ENCODE measurements at regions not wholly inside any gene's neighbourhood (a gene's known extent, or its start where the extent isn't known, plus 50 kb on each side); places are given as distances from the start of the nearest gene placed in this dataset.

- ATAC-seq (no peak), DNase-seq (ENCODE audit: low read depth, low spot score) (no peak), FAIRE-seq (no peak)
- ChIA-PET CTCF (no interaction called here), RAD21 (ENCODE audit: unreplicated experiment) (interaction anchor here (0.9 kb wide), 1 partner anchor 19 kb away, joined by 4 read pairs; no protein-coding TSS in a partner anchor), POLR2A (no interaction called here), SMC1A (ENCODE audit: uncharacterized antibody, unreplicated experiment) (interaction anchor here (1.6 kb wide), 1 partner anchor 19 kb away, joined by 5 read pairs; no protein-coding TSS in a partner anchor)
- H3K27ac ChIP-seq (ENCODE audit: control insufficient read depth, insufficient read depth): no peak overlapping the region
- H2AFZ ChIP-seq (ENCODE audit: control insufficient read depth, low read depth, low read length): no peak overlapping the region
- no peaks in the 10 kb centered on the region; the same call in 2 of the 3 replicates for H3K9me3 ChIP-seq (replicated peaks; ENCODE audit: control insufficient read depth, insufficient read depth, low read length)
- H3K79me2 ChIP-seq (ENCODE audit: control insufficient read depth, insufficient read depth, low read length): no peaks in the 10 kb centered on the region
- in situ Hi-C loops (cut with MboI) (no loop called here), intact Hi-C loops (cut with micrococcal nuclease; ENCODE audit: unreplicated experiment) (no loop called here)
- H3K4me3 ChIP-seq: no peak overlapping the region
- BruUV-seq (replicated peaks): no TSS peak
- 37% methylated on average over 3 of the region's 3 CpGs for WGBS (ENCODE audit: insufficient coverage, insufficient replicate concordance, low lambda C conversion rate, missing lambda C conversion rate)
- H3K36me3 ChIP-seq (ENCODE audit: control insufficient read depth in 2 of 2, insufficient read depth in 2 of 2, low read length in 1 of 2): no peaks in the 10 kb centered on the region
- H3K4me2 ChIP-seq (ENCODE audit: control insufficient read depth, insufficient read depth): no peak overlapping the region
- TF ChIP-seq, protein P1, sequence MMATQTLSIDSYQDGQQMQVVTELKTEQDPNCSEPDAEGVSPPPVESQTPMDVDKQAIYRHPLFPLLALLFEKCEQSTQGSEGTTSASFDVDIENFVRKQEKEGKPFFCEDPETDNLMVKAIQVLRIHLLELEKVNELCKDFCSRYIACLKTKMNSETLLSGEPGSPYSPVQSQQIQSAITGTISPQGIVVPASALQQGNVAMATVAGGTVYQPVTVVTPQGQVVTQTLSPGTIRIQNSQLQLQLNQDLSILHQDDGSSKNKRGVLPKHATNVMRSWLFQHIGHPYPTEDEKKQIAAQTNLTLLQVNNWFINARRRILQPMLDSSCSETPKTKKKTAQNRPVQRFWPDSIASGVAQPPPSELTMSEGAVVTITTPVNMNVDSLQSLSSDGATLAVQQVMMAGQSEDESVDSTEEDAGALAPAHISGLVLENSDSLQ (IDR thresholded peaks at IDR 0.05): no peak
- peaks cover 3% of the 10 kb centered on the region; the same call in 1 of the 2 replicates for H3K4me1 ChIP-seq (ENCODE audit: control insufficient read depth, insufficient read depth, low read length)
- no peaks in the 10 kb centered on the region for H3K27me3 ChIP-seq (replicated peaks in 1 of 2; ENCODE audit: control insufficient read depth in 2 of 2, insufficient read depth in 2 of 2, low read length in 1 of 2)
- no peak overlapping the region for H3K9ac ChIP-seq (ENCODE audit: control insufficient read depth, insufficient read depth, low read length)
- H4K20me1 ChIP-seq (ENCODE audit: control insufficient read depth, insufficient read depth): no peaks in the 10 kb centered on the region
These were observed 1139.1 kb upstream of the TMEM132C start for GRCh38 chr12:127127897-127128296.

- no peaks in the 10 kb centered on the region; the same call in 2 of the 3 replicates for H3K9me3 ChIP-seq (replicated peaks; ENCODE audit: control insufficient read depth, insufficient read depth, low read length)
- no peak for TF ChIP-seq MAX (IDR thresholded peaks at IDR 0.05; ENCODE audit: low read depth, low read length)
- TF ChIP-seq SUPT20H (IDR thresholded peaks at IDR 0.05; ENCODE audit: borderline replicate concordance, control insufficient read depth, low read depth, low read length): no peak
- TF ChIP-seq IKZF2 (IDR thresholded peaks at IDR 0.05): no peak
- TF ChIP-seq CBFB (IDR thresholded peaks at IDR 0.05; ENCODE audit: low read depth): no peak
- TF ChIP-seq EZH2 (IDR thresholded peaks at IDR 0.05; ENCODE audit: borderline replicate concordance, control insufficient read depth, low read depth, low read length): no peak
- TF ChIP-seq, protein P2, sequence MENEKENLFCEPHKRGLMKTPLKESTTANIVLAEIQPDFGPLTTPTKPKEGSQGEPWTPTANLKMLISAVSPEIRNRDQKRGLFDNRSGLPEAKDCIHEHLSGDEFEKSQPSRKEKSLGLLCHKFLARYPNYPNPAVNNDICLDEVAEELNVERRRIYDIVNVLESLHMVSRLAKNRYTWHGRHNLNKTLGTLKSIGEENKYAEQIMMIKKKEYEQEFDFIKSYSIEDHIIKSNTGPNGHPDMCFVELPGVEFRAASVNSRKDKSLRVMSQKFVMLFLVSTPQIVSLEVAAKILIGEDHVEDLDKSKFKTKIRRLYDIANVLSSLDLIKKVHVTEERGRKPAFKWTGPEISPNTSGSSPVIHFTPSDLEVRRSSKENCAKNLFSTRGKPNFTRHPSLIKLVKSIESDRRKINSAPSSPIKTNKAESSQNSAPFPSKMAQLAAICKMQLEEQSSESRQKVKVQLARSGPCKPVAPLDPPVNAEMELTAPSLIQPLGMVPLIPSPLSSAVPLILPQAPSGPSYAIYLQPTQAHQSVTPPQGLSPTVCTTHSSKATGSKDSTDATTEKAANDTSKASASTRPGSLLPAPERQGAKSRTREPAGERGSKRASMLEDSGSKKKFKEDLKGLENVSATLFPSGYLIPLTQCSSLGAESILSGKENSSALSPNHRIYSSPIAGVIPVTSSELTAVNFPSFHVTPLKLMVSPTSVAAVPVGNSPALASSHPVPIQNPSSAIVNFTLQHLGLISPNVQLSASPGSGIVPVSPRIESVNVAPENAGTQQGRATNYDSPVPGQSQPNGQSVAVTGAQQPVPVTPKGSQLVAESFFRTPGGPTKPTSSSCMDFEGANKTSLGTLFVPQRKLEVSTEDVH (IDR thresholded peaks at IDR 0.05; ENCODE audit: low read depth, partially characterized antibody): no peak
- TF ChIP-seq ZNF622 (IDR thresholded peaks at IDR 0.05): no peak
- no peak overlapping the region for H3K9ac ChIP-seq (ENCODE audit: control insufficient read depth, insufficient read depth, low read length)
- no TSS peak for BruUV-seq (replicated peaks)
- H3K36me3 ChIP-seq (ENCODE audit: control insufficient read depth in 2 of 2, insufficient read depth in 2 of 2, low read length in 1 of 2): no peaks in the 10 kb centered on the region
- no peak for DNase-seq (ENCODE audit: low read depth, low spot score)
- ChIA-PET SMC1A (ENCODE audit: uncharacterized antibody, unreplicated experiment) (no interaction called here), RAD21 (ENCODE audit: unreplicated experiment) (no interaction called here), CTCF (no interaction called here), POLR2A (no interaction called here)
- in situ Hi-C loops (cut with MboI): no loop called here
- peaks cover 2% of the 10 kb centered on the region; the same call in 1 of the 2 replicates for H3K4me1 ChIP-seq (ENCODE audit: control insufficient read depth, insufficient read depth, low read length)
- no peak for FAIRE-seq
- no peak overlapping the region for H3K27ac ChIP-seq (ENCODE audit: control insufficient read depth, insufficient read depth)
- no peaks in the 10 kb centered on the region for H4K20me1 ChIP-seq (ENCODE audit: control insufficient read depth, insufficient read depth)
- ATAC-seq: no peak
- WGBS (ENCODE audit: insufficient coverage, insufficient replicate concordance, low lambda C conversion rate, missing lambda C conversion rate): 50% methylated on average over 11 of the region's 11 CpGs
- intact Hi-C loops (cut with micrococcal nuclease; ENCODE audit: unreplicated experiment): no loop called here
- H3K4me3 ChIP-seq: no peak overlapping the region
- H3K79me2 ChIP-seq (ENCODE audit: control insufficient read depth, insufficient read depth, low read length): no peaks in the 10 kb centered on the region
- no peak overlapping the region for H3K4me2 ChIP-seq (ENCODE audit: control insufficient read depth, insufficient read depth)
- H2AFZ ChIP-seq (ENCODE audit: control insufficient read depth, low read depth, low read length): no peak overlapping the region
- no peaks in the 10 kb centered on the region for H3K27me3 ChIP-seq (replicated peaks in 1 of 2; ENCODE audit: control insufficient read depth in 2 of 2, insufficient read depth in 2 of 2, low read length in 1 of 2)
These were observed 1136.4 kb upstream of the TMEM132C start for GRCh38 chr12:127130506-127131124.
